ENCODE measurements at regions not wholly inside any gene's neighbourhood (a gene's known extent, or its start where the extent isn't known, plus 50 kb on each side); places are given as distances from the start of the nearest gene placed in this dataset.

DNA sequence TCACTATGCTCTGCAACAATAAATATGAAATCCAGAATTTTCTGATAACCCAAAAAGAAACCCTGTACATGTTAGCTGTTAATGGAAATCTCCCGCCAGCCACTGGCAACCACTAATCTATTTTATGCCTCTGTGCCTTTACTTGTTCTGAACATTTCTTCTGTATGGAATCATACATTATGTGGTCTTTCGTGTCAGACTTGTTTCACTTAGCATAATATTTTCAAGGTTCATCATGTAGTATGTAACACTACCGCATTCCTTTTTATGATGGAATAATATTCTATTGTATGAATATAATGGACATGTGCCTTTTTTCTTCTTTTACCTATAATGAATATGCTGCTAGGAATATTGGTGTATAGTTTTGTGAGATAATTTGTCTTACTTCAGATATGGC, 1123.3 kb downstream of the EFNB2 start:
- H3K27ac Mint-ChIP-seq, result no peak overlapping the region
- H3K4me3 Mint-ChIP-seq, result no peak overlapping the region

DNA sequence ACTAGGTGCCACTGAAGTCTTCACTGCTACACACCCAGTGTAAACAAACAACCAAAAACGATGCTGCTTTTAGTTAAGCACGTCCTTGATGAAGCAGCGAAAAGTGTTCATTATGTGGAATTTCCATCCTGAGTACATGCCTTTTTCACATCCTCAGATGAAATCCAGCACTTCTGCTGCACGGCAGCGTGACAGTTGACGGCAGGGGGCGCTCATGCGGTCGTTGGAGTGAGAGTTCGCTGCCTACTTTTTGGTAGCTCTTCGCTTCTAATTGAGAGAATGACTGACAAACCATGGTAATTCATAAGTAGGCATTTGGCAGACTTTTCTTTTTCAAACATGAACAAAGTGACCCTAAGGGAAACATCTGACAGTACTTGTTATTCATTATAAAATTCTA, 1124.9 kb downstream of the EFNB2 start:
- Mint-ChIP-seq H3K4me3 (no peak overlapping the region), H3K9me3 (ENCODE audit: low read depth) (no peaks in the 10 kb centered on the region), H3K36me3 (no peaks in the 10 kb centered on the region), H3K4me1 (ENCODE audit: low read depth) (no peaks in the 10 kb centered on the region), H3K27me3 (no peaks in the 10 kb centered on the region), H3K27ac (no peak overlapping the region)

More for the DNA sequence above, 1123.3 kb downstream of the EFNB2 start:
- no peaks in the 10 kb centered on the region for H3K4me1 Mint-ChIP-seq (ENCODE audit: low read depth)
- no peaks in the 10 kb centered on the region for H3K9me3 Mint-ChIP-seq (ENCODE audit: low read depth)
- no peaks in the 10 kb centered on the region for H3K36me3 Mint-ChIP-seq
- peaks cover under 1% of the 10 kb centered on the region for H3K27me3 Mint-ChIP-seq

DNA sequence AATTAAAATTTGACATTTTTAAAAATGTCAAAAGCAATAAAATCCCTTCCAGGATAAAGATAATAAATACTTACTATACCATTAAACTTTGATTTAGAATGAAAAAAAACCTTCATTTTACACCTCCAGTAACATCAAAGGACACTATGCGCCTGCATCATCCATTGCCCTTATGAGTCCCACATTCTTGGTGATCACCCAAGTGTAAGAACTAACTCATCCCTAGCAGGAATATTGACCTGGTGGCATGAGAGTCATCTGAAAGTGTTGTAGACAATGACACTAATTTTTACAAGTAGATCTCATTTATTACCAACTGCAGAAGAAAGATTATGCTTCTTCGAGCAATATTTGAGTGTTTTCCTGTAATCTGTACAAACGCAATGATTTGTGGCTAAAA, 1128.9 kb downstream of the EFNB2 start:
- no peak overlapping the region for H3K4me3 Mint-ChIP-seq
- no peaks in the 10 kb centered on the region for H3K36me3 Mint-ChIP-seq
- no peaks in the 10 kb centered on the region for H3K27me3 Mint-ChIP-seq
- no peaks in the 10 kb centered on the region for H3K9me3 Mint-ChIP-seq (ENCODE audit: low read depth)
- H3K27ac Mint-ChIP-seq, result no peak overlapping the region
- H3K4me1 Mint-ChIP-seq (ENCODE audit: low read depth), result no peaks in the 10 kb centered on the region

DNA sequence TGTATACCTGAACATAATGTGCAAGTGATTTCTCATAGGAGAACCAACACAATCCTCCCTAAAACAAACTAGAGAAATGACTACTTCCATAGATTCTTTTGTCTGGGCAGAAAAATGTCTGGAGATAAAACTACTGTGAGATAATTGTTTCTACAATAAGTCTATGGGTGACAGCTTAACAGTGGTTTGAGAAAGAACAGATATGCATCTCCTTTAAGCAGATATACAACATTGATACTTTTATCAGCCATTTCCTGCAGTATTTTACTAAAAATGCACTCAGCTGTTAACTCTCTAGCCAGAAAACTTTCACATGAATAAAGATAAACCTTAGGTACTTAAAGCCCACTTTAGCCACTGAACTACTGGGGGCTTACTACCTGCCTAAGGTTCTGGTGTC, 1132.4 kb downstream of the EFNB2 start:
- H3K36me3 Mint-ChIP-seq, result no peaks in the 10 kb centered on the region
- no peaks in the 10 kb centered on the region for H3K4me1 Mint-ChIP-seq (ENCODE audit: low read depth)
- no peaks in the 10 kb centered on the region for H3K9me3 Mint-ChIP-seq (ENCODE audit: low read depth)
- no peak overlapping the region for H3K4me3 Mint-ChIP-seq
- H3K27ac Mint-ChIP-seq, result no peak overlapping the region
- no peaks in the 10 kb centered on the region for H3K27me3 Mint-ChIP-seq

DNA sequence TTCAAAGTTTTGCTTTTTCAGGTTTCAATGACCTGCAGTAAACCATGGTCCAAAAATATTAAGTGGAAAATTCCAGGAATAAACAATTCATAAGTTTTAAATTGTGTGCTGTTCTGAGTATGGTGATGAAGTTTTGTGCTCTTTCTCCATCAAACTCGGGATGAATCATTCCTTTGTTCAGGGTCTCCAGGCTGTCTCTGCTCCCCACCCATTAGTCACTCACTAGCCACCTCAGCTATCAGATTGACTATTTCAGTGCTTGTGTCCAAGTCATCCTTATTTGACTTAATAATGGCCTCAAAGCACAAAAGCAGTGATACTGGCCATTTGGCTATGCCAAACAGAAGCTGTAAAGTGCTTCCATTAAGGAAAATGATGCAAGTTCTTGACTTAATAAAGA, 1140.4 kb downstream of the EFNB2 start:
- Mint-ChIP-seq H3K27me3 (no peaks in the 10 kb centered on the region), H3K4me1 (ENCODE audit: low read depth) (no peaks in the 10 kb centered on the region), H3K4me3 (no peak overlapping the region), H3K27ac (no peak overlapping the region), H3K9me3 (ENCODE audit: low read depth) (no peaks in the 10 kb centered on the region), H3K36me3 (no peaks in the 10 kb centered on the region)

DNA sequence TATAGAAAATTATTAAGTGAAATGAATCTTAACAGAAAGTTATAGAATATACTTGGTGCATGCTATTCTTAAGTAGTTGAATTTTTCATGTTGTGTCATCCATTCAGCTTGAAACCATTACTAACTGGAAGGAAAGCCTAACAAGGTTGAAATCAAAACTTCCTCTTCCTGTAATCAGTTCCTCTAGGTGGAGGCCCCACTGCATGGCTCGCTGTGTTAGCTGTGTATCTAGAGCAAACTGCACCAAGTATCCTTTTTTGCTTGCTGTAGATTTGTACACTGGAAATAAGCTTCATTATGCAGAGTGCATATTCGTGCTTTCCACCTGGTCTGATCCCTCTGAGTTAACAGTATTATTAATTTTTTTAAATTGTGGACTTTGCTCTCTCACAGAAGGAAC, 1146.1 kb downstream of the EFNB2 start:
- Mint-ChIP-seq H3K27me3 (no peaks in the 10 kb centered on the region), H3K4me3 (no peak overlapping the region), H3K9me3 (ENCODE audit: low read depth) (no peaks in the 10 kb centered on the region), H3K36me3 (no peaks in the 10 kb centered on the region), H3K4me1 (ENCODE audit: low read depth) (no peaks in the 10 kb centered on the region), H3K27ac (no peak overlapping the region)

DNA sequence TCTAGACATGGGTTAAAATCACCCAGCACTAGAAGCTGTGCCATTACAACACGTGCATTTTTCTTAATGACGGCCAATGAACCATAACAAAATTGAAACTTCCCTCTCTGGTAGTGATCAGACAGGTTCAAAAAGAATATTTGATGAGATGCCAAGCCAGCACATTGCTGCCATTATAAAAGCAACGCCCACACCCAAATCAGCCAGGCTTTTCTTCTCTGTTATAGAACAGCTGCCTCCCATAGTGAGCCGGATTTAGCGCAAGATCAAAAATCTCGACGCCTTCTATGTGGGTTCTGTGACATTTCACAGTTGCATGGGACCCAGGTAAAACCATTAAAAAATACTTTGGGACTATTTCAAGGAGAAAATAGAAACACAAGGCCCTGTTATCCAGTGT, 1158.0 kb downstream of the EFNB2 start:
- Mint-ChIP-seq H3K4me1 (ENCODE audit: low read depth) (no peaks in the 10 kb centered on the region), H3K27me3 (peaks cover 2% of the 10 kb centered on the region), H3K4me3 (no peak overlapping the region), H3K27ac (no peak overlapping the region), H3K9me3 (ENCODE audit: low read depth) (no peaks in the 10 kb centered on the region), H3K36me3 (no peaks in the 10 kb centered on the region)

DNA sequence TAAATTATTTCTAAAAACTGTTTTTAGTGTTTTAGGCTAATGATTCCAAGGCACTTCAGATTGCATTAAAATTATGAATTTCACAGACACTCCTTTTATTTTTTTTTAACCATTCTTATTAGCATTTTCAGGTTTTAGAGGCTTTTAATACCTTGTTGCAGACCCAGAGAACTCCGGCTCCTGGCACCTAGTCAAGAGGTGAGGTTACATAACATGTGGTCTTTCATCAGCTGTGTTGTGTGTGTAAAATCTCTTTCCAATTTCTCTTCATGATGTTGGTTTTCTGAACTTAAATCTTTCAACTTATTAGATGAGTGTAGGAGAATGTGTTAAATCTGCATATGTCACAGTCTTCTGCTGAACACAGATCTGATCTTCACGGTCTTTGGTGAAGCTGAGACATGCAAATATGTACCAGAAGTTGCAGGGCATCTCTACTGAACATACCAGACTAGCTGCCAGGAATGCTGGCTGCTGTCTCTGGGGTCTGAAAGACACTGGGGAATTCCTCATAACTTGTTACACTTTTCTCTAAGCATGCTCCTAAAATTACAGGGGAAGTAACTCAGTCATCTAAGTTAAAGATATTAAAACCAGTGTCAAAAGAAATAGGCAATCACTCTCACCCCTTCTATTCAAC, 1165.3 kb downstream of the EFNB2 start:
- H3K4me1 Mint-ChIP-seq (ENCODE audit: low read depth), result no peaks in the 10 kb centered on the region
- H3K27ac Mint-ChIP-seq, result no peak overlapping the region
- H3K36me3 Mint-ChIP-seq, result no peaks in the 10 kb centered on the region
- H3K27me3 Mint-ChIP-seq, result peaks cover 1% of the 10 kb centered on the region
- no peaks in the 10 kb centered on the region for H3K9me3 Mint-ChIP-seq (ENCODE audit: low read depth)
- no peak overlapping the region for H3K4me3 Mint-ChIP-seq

DNA sequence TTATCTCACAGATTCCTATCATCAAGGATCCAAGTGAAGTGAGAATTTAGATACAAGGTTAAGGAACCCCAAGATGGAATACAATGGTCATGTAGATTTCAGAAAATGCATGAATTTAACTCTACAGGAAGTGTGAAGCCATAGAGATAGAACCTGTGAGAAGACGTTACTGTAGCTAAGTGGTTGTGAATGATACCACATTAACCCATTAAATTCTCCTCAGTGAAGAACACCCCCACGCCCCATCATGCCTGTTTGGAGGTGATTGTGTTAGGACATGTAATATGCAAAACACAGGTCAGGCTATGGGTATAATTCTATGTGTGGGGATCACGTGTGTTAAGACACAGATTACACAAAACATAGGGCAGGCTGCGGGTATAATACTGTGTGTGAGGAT, 1166.7 kb downstream of the EFNB2 start:
- Mint-ChIP-seq H3K27me3 (peaks cover 1% of the 10 kb centered on the region), H3K4me3 (no peak overlapping the region), H3K4me1 (ENCODE audit: low read depth) (no peaks in the 10 kb centered on the region), H3K36me3 (no peaks in the 10 kb centered on the region), H3K9me3 (ENCODE audit: low read depth) (no peaks in the 10 kb centered on the region), H3K27ac (no peak overlapping the region)

DNA sequence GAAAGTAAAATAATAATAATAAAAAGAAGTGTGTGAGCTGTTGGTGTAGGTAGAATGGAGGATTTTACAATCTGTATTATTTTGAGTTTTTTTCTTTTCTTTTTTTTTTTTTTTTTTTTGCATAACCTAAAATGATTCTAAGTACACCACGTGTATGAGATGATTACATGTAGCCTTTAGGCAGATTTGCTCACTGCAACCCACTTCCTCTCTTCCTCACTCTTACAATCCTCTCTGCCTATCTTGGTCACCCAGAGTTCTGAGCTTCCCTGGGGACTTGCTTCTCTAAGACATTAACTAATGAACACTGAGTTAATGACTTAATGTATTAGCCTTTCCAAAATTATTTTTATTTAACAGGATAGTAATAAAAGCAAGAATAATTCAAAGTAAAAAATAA, 1169.6 kb downstream of the EFNB2 start:
- Mint-ChIP-seq H3K27ac (no peak overlapping the region), H3K36me3 (no peaks in the 10 kb centered on the region), H3K4me1 (ENCODE audit: low read depth) (no peaks in the 10 kb centered on the region), H3K27me3 (peaks cover 1% of the 10 kb centered on the region), H3K9me3 (ENCODE audit: low read depth) (no peaks in the 10 kb centered on the region), H3K4me3 (no peak overlapping the region)

DNA sequence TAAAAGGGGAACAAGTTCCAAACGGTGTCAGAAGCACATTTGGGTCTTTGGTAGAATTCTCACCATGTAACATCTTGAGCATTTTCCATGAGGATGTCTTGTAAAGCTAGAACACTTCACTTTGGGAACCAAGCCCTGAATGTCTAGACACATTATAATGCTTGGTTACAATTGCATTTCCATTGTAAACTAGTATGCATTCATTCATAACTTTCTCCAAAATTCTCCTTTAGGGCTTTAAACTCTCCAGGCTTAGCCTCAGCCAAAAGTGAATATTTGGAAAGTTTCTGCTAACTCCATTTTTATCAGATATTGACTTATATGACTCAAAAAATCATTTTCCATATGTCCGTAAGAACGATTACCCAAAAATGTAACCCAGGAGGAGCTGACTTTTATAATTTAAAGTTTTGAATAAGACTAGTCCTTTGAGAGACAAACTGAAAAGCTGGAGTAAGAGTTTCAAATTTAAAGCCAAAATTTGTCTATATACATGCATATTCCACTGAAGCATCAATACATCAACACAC, 1170.4 kb downstream of the EFNB2 start:
- H3K4me1 Mint-ChIP-seq (ENCODE audit: low read depth), result no peaks in the 10 kb centered on the region
- H3K4me3 Mint-ChIP-seq, result no peak overlapping the region
- no peaks in the 10 kb centered on the region for H3K9me3 Mint-ChIP-seq (ENCODE audit: low read depth)
- H3K27me3 Mint-ChIP-seq, result peaks cover 1% of the 10 kb centered on the region
- H3K27ac Mint-ChIP-seq, result no peak overlapping the region
- no peaks in the 10 kb centered on the region for H3K36me3 Mint-ChIP-seq

DNA sequence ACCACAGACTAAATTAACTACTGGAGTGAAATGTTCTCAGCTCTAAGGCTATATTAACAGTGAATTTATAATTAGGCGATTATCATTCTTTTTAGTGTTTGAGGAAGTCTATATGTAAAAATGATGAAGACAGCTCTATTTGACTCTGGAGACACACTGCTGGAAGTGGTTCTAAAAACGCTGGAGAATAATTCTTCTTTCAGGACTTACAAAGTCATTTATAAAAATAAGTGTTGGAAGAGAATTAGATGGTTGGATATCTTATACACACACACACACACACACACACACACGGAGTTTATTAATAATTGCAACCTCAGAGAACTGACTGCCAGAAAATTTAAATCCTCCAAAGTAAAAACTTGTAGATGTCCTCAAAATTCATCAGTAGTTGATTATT, 1171.3 kb downstream of the EFNB2 start:
- Mint-ChIP-seq H3K4me1 (ENCODE audit: low read depth) (no peaks in the 10 kb centered on the region), H3K27me3 (peaks cover 1% of the 10 kb centered on the region), H3K27ac (no peak overlapping the region)

DNA sequence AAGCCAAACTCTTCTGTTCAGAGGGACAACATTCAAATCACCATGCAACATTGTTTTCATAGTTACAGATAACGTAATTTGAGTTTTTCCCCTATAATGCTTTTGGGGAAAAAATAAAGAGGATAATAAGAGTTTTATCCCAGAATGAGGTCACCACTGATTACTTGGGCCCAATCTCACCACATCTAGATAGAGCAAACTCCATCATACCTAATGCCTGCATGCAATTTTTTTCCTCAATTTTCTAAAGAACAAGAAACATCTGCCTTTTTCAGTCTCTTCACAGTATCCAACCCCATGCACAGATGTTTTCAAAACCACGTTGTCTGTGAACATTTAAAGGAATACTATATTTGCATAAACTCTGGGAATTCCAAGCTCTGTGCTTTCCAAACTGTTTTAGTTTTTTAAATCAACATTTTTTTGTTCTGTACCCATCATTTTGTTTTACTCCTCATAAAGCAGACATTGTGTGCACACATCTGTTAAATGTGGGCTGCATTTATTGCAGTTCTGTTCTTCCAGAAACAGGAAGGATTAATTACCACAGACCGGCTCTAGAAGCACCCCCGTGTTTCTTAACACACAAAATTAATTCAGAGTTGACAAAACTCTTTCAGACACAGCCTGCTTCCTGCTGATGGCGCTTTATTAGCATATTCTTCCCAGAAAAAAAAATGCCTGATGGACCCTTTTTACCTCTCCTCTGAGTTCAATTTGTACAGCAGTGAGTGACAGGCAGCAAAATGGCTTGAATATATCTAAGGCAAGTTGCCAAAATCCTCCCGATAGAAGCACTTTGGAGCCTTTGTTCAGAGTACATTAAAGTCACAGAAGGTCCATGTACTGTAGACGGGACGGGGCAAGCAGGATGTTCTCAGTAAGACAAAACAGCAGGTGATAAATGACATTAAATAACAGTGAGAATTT, 1171.9 kb downstream of the EFNB2 start:
- no peaks in the 10 kb centered on the region for H3K9me3 Mint-ChIP-seq (ENCODE audit: low read depth)
- no peak overlapping the region for H3K4me3 Mint-ChIP-seq
- H3K27me3 Mint-ChIP-seq, result no peaks in the 10 kb centered on the region
- H3K27ac Mint-ChIP-seq, result no peak overlapping the region
- no peaks in the 10 kb centered on the region for H3K36me3 Mint-ChIP-seq
- H3K4me1 Mint-ChIP-seq (ENCODE audit: low read depth), result no peaks in the 10 kb centered on the region

More for the DNA sequence above, 1171.3 kb downstream of the EFNB2 start:
- no peaks in the 10 kb centered on the region for H3K36me3 Mint-ChIP-seq
- H3K9me3 Mint-ChIP-seq (ENCODE audit: low read depth), result no peaks in the 10 kb centered on the region
- H3K4me3 Mint-ChIP-seq, result no peak overlapping the region

DNA sequence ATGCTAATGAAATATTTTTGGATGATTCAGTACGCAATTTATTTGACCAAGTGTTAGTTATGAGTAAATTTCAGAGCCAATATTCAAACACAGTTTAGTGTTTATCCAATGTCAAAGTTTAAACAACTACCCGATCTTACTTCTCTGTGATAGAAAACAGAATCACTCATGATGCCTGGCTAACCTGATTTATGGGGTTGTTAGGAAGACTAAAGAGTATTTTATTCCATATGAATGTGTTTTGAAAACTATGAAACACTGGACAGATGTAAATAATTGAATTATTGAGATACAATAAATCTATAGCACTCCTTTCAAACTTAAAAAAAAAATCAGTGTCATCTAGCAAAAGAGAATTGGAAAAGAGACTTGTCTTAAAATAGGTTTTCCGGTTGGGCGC, 1181.8 kb downstream of the EFNB2 start:
- Mint-ChIP-seq H3K27me3 (no peaks in the 10 kb centered on the region), H3K36me3 (no peaks in the 10 kb centered on the region), H3K4me3 (no peak overlapping the region), H3K27ac (no peak overlapping the region), H3K9me3 (ENCODE audit: low read depth) (no peaks in the 10 kb centered on the region), H3K4me1 (ENCODE audit: low read depth) (no peaks in the 10 kb centered on the region)

DNA sequence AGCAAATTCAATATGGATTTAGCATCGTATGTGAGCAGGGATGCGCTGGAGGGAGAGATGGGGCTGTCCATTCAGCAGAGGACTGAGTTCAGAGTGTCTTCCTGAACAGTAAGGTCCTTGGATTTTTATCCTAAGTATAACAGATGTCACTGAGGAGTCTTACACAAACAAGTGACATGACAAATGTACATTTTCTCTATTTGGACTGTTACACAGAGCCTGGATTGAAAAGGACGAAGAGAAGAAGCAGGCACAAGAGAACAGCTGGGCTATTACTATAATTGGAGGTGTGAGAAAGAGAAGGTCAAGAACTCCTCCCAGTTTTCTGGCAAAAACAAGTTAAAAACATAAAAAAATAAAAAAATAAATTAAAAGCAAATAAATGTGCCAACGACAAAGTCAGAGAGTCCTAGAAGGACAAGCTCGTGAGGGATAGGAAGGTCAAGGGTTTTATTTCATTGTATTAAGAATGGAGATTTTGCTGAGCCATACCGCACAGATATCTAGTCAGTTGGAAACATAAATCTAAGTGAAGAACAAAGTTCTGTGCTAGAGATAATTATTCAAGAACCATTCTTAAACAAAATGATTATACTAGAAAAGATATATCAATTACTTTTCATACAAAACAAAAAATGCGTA, 1186.3 kb downstream of the EFNB2 start:
- no peaks in the 10 kb centered on the region for H3K36me3 Mint-ChIP-seq
- no peak overlapping the region for H3K27ac Mint-ChIP-seq
- no peaks in the 10 kb centered on the region for H3K4me1 Mint-ChIP-seq (ENCODE audit: low read depth)
- H3K4me3 Mint-ChIP-seq, result no peak overlapping the region
- H3K27me3 Mint-ChIP-seq, result no peaks in the 10 kb centered on the region
- H3K9me3 Mint-ChIP-seq (ENCODE audit: low read depth), result no peaks in the 10 kb centered on the region
